T47D (cell line): ENCODE measurements at regions not wholly inside any gene's neighbourhood (a gene's known extent, or its start where the extent isn't known, plus 50 kb on each side); places are given as distances from the start of the nearest gene placed in this dataset.
A peak's percentile ranks its signal among the peaks of the same experiment; 100 is the strongest.
"Not testable (repeated sequence)": the region's sequence is repeated elsewhere in the genome, so short reads cannot be mapped to it uniquely, and the experiment has no call there.

ENCODE experiments used
- DNase-seq, 2 experiments: peaks; one replicate each; pipeline versions ENCODE4 v3.0.0 to v3.0.0-alpha.2; 2011 to 2012; ENCODE audit warnings: low read depth in 1 of 2, low spot score in 1 of 2
- JUND ChIP-seq: IDR thresholded peaks from 2 replicates; pipeline ENCODE4 v1.6.1; 2012; ENCODE audit warnings: low read depth
- in situ Hi-C: cut with HindIII; loops from 2 replicates; pipeline ENCODE4 v1.10.0; 2016; ENCODE audit warnings: low sequenced_read_pairs, low pct_unique_long_range_greater_than_20kb

GRCh38 chr12:70008944-70009343 lies 183.9 kb downstream of the MYRFL start:
- no peak for TF ChIP-seq JUND
- no peak for DNase-seq
- in situ Hi-C loops: no loop called here

DNA sequence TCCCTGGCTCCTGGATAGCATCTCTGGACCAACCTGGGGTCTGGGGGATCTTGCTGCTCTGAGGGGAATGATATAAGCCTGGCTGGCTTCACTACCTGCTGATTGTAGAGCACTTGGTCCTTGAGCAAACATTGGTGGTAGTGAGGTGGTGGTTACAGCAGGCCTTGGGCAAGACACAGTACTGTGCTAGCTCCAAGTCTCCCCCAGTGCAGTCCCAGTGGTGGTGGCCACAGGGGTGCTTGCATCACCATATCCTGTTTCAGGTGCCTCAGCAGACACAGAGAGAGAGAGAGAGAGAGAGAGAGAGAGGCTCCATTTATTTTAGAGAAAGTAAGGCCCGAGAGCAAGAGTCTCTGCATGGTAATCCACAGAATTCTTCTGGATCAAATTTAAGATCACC lies 186.3 kb downstream of the MYRFL start:
- in situ Hi-C loops: no loop called here
- no peak for TF ChIP-seq JUND

DNA sequence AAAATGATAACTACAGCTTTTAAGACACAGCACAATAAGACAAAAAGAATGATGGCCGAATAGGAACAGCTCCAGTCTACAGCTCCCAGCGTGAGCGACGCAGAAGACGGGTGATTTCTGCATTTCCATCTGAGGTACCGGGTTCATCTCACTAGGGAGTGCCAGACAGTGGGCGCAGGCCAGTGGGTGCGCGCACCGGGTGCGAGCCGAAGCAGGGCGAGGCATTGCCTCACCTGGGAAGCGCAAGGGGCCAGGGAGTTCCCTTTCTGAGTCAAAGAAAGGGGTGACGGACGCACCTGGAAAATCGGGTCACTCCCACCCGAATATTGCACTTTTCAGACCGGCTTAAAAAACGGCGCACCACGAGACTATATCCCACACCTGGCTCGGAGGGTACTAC lies 188.0 kb downstream of the MYRFL start:
- DNase-seq, in situ Hi-C loops: not testable (repeated sequence)

More for the DNA sequence above, 186.3 kb downstream of the MYRFL start:
- no peak for DNase-seq

- TF ChIP-seq JUND: no peak
- in situ Hi-C loops: no loop called here
- no peak for DNase-seq
Measured at GRCh38 chr12:70028515-70028914, 203.5 kb downstream of the MYRFL start.

- in situ Hi-C loops: no loop called here
- no peak for TF ChIP-seq JUND
Measured at GRCh38 chr12:70028918-70029317, 203.9 kb downstream of the MYRFL start.

DNA sequence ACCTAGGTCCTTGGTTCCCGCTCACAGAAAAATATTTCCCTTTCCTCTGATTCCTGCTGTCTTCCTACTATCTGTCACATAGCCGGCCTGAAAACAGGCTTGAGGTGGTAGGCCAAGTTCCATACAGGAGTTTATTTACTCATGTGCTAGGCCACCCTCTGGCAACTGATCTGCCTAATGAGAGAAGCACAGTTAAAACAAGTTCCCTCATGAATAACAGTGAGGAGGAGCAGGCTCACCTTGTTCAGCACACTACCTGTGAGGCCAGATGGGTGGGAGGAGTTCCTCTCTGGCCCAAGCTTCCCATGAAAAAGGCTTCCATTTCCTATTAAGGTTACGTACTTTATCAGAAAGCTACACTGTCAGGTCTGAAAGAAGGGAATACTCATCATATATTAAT lies 206.0 kb downstream of the MYRFL start:
- no peak for TF ChIP-seq JUND
- DNase-seq: peak in 1 of 2 experiments; percentile 10
- in situ Hi-C loops: no loop called here

More at GRCh38 chr12:70028918-70029317, 203.9 kb downstream of the MYRFL start:
- DNase-seq: peak in 1 of 2 experiments; percentile 36

DNA sequence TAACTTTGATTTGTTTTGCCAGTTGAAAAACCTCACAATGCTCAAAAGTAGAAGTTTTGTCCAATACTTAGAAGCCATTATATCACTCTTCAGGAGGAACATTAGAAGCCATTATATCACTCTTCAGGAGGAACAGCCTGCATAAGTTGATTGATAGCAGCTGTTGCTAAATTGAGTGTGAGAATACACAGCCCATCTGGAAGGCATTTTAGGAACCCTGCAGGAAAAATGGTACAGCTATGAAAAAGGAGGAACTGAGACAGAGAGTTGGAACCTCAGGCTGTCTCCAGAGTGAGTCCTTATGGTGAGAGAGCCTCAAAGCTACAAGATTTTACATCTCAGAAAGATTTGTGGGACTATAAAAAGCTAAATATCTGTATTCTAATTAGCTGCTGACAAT lies 207.0 kb downstream of the MYRFL start:
- DNase-seq: no peak
- no peak for TF ChIP-seq JUND
- in situ Hi-C loops: no loop called here

- DNase-seq: no peak
- in situ Hi-C loops: no loop called here
- no peak for TF ChIP-seq JUND
Measured at GRCh38 chr12:70033310-70033709, 208.3 kb downstream of the MYRFL start.

GRCh38 chr12:70040141-70040540 lies 203.1 kb upstream of the CNOT2 start:
- no peak for TF ChIP-seq JUND
- DNase-seq: no peak
- in situ Hi-C loops: no loop called here

DNA sequence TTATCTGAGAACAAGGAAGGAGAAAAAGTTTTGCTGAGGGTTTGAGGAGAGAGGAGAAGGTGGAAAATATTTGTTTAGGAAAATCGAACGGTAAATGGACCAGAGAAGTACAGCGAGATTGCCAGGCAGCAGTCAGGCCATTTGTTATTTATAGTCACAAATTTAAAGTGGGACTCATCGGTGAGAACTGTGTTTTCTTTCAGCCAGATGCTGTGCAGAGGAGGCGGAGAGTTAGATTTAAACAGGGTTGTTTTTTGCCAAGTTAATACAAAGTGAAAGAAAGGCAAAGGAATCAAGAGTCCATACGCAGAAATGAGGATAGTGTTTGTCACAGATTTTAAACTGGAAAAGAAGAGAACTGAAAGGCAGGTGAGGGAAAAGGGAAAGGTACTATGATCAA lies 200.6 kb upstream of the CNOT2 start:
- DNase-seq: no peak
- TF ChIP-seq JUND: no peak
- in situ Hi-C loops: no loop called here

DNA sequence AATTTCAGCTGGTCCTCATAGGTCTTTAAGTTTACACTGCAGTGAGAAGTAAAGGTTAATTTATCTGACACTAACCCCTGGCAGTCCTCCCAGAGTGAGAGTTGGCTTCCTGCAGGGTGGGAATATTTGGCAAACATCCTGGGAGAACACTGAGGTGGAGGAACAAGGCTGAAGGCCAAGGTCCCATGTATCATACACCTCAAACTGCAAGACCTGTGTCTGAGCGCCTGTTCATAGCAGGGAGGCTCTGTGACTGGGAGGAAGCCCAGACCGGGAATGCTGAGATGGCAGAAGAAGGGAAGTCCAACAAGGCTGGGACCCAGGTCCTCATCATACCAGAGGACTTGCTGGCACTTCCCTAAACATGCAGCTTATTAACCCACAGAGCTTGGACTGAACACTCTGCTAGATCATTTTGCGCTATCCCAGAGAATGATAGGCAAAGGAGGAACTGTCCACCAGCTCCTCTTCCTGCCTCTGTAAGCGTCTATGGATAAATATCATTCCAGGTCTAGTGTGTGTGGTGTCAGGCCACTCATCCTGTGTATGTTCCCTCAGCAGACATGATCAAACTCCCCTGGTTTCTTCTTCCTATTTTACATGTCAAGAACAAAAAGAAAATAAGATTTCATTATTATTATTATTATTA lies 199.6 kb upstream of the CNOT2 start:
- TF ChIP-seq JUND: no peak
- no peak for DNase-seq
- in situ Hi-C loops: no loop called here

- TF ChIP-seq JUND: no peak
- DNase-seq: no peak
- in situ Hi-C loops: no loop called here
Measured at GRCh38 chr12:70044167-70044566, 199.1 kb upstream of the CNOT2 start.

DNA sequence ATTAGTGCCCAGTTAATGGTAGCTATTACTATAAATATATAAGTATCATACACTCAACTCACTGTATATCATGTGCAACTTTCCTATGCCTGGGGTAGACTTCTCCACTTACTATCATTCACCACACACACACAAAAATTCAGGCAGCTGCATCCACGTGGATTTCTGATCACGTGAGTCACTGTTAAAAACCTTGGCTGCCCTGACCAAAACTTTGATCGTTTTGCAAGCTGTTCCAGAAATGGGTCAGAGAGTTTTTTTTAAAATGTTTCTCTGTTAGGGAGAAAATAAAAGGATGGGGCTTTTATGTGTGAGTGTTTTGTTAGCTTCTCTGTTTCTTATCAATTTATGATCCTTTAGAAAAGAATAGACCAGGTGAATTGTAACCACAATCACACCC lies 198.2 kb upstream of the CNOT2 start:
- no peak for TF ChIP-seq JUND
- no peak for DNase-seq
- in situ Hi-C loops: no loop called here

- DNase-seq: no peak
- in situ Hi-C loops: no loop called here
- no peak for TF ChIP-seq JUND
Measured at GRCh38 chr12:70045514-70045913, 197.7 kb upstream of the CNOT2 start.
